CD14-positive monocyte (primary cell): ENCODE measurements at regions not wholly inside any gene's neighbourhood (a gene's known extent, or its start where the extent isn't known, plus 50 kb on each side); places are given as distances from the start of the nearest gene placed in this dataset.

ENCODE experiments used
- DNase-seq, 3 donors: peaks; one replicate each; pipeline ENCODE4 v3.0.0-alpha.2; 2011 to 2022
- H2AFZ ChIP-seq: 2 replicates; pipeline ENCODE4 v1.6.0; 2012; ENCODE audit warnings: mild to moderate bottlenecking, low read depth, low read length, inconsistent platforms; ENCODE audit not compliant: insufficient read depth, poor library complexity, severe bottlenecking
- H3K27ac ChIP-seq, 2 donors: 1 replicate in 1 of 2; 2 replicates in 1 of 2; pipeline ENCODE4 v1.5.1; 2012 to 2013; ENCODE audit warnings: low read length in 2 of 2, control low read depth in 1 of 2, inconsistent platforms in 1 of 2, low read depth in 1 of 2, mild to moderate bottlenecking in 1 of 2
- H3K27me3 ChIP-seq, 2 donors: one replicate each; pipeline versions ENCODE4 v1.6.0 to v1.6.1; 2011 to 2013; ENCODE audit warnings: low read length in 2 of 2; ENCODE audit not compliant: control insufficient read depth in 2 of 2, insufficient read depth in 2 of 2
- H3K36me3 ChIP-seq, 2 donors: replicated peaks in 1 of 2; 1 replicate in 1 of 2; 2 replicates in 1 of 2; pipeline versions ENCODE4 v1.5.1 to v1.6.1; 2012 to 2013; ENCODE audit warnings: low read length in 2 of 2, control low read depth in 1 of 2, inconsistent platforms in 1 of 2, mild to moderate bottlenecking in 1 of 2; ENCODE audit not compliant: insufficient read depth in 2 of 2, control insufficient read depth in 1 of 2
- H3K4me1 ChIP-seq, 2 donors: 1 replicate in 1 of 2; 2 replicates in 1 of 2; pipeline versions ENCODE4 v1.5.1 to v1.6.1; 2012 to 2013; ENCODE audit warnings: low read length in 2 of 2, control low read depth in 1 of 2, inconsistent platforms in 1 of 2, mild to moderate bottlenecking in 1 of 2, moderate library complexity in 1 of 2; ENCODE audit not compliant: insufficient read depth in 2 of 2, control insufficient read depth in 1 of 2
- H3K4me2 ChIP-seq: replicated peaks from 2 replicates; pipeline ENCODE3; 2012; ENCODE audit warnings: low read length, moderate library complexity, mild to moderate bottlenecking; ENCODE audit not compliant: poor library complexity, severe bottlenecking; ENCODE audit errors: extremely low read depth
- H3K4me3 ChIP-seq, 3 experiments: fragments of 200-600 bp in 1 of 3; sonication (generic) in 1 of 3; replicated peaks in 1 of 3; 1 replicate in 2 of 3; 2 replicates in 1 of 3; pipeline ENCODE4 v1.5.1; 2011 to 2013; ENCODE audit warnings: low read length in 3 of 3, mild to moderate bottlenecking in 3 of 3, control low read depth in 2 of 3, low read depth in 2 of 3, inconsistent platforms in 1 of 3, moderate library complexity in 1 of 3
- H3K79me2 ChIP-seq: 2 replicates; pipeline ENCODE4 v1.6.0; 2012; ENCODE audit warnings: mild to moderate bottlenecking, control low read depth, inconsistent platforms, low read length, moderate library complexity; ENCODE audit not compliant: insufficient read depth
- H3K9ac ChIP-seq: 2 replicates; pipeline ENCODE4 v1.6.0; 2017; ENCODE audit warnings: low read length, mild to moderate bottlenecking; ENCODE audit not compliant: insufficient read depth, poor library complexity, severe bottlenecking
- H3K9me3 ChIP-seq, 2 donors: replicated peaks in 1 of 2; 1 replicate in 1 of 2; 2 replicates in 1 of 2; pipeline versions ENCODE4 v1.5.1 to v1.6.1; 2012 to 2013; ENCODE audit warnings: low read length in 2 of 2, control low read depth in 1 of 2; ENCODE audit not compliant: control insufficient read depth in 1 of 2, insufficient read depth in 1 of 2
- H4K20me1 ChIP-seq: 2 replicates; pipeline ENCODE4 v1.6.0; 2012; ENCODE audit warnings: mild to moderate bottlenecking, low read length, control low read depth, moderate library complexity; ENCODE audit not compliant: insufficient read depth
- H3K27ac Mint-ChIP-seq, 7 donors: one replicate each; pipeline ENCODE4 v1.8.0; 2020; ENCODE audit warnings: mild to moderate bottlenecking in 7 of 7, mixed read lengths in 7 of 7, moderate library complexity in 6 of 7, inconsistent platforms in 2 of 7
- H3K27me3 Mint-ChIP-seq, 3 donors: one replicate each; pipeline ENCODE4 v1.8.0; 2021 to 2022; ENCODE audit warnings: low read depth in 3 of 3, mild to moderate bottlenecking in 3 of 3, mixed read lengths in 3 of 3, moderate library complexity in 3 of 3, inconsistent platforms in 1 of 3
- H3K36me3 Mint-ChIP-seq, 2 donors: one replicate each; pipeline ENCODE4 v1.8.0; 2020; ENCODE audit warnings: mixed read lengths in 2 of 2, inconsistent platforms in 1 of 2, mild to moderate bottlenecking in 1 of 2
- H3K4me1 Mint-ChIP-seq: one replicate; pipeline ENCODE4 v1.8.0; 2020; ENCODE audit warnings: mild to moderate bottlenecking, mixed read lengths
- H3K4me3 Mint-ChIP-seq, 2 donors: one replicate each; pipeline ENCODE4 v1.8.0; 2020; ENCODE audit warnings: mild to moderate bottlenecking in 2 of 2, mixed read lengths in 2 of 2, moderate library complexity in 1 of 2
- H3K9me3 Mint-ChIP-seq, 7 donors: one replicate each; pipeline ENCODE4 v1.8.0; 2020 to 2022; ENCODE audit warnings: mixed read lengths in 7 of 7, mild to moderate bottlenecking in 6 of 7, moderate library complexity in 6 of 7, inconsistent platforms in 2 of 7
- CTCF ChIP-seq: fragments of 200-600 bp; IDR thresholded peaks from one replicate; pipeline ENCODE4 v1.8.0; 2022; ENCODE audit warnings: antibody characterized with exemption, mild to moderate bottlenecking
- WGBS: methylation state at CpG from one replicate; pipeline ENCODE4 v1.1.5; 2013; ENCODE audit warnings: missing lambda C conversion rate; ENCODE audit not compliant: insufficient coverage; 5-methylcytosine and 5-hydroxymethylcytosine counted together
- intact Hi-C, 2 donors: fragments of 100-400 bp; cut with micrococcal nuclease; formaldehyde crosslinking; loops; one replicate each; pipeline versions ENCODE4 v1.15.0 to v1.15.1; 2023

- Histone ChIP-seq H3K79me2 (no peaks in the 10 kb centered on the region), H4K20me1 (no peaks in the 10 kb centered on the region), H3K9me3 (peaks cover 0 to 7% of the 10 kb centered on the region in 2 donors), H3K4me2 (no peak overlapping the region), H3K4me1 (no peaks in the 10 kb centered on the region), H3K27ac (no peak overlapping the region), H3K4me3 (no peak overlapping the region), H3K36me3 (no peaks in the 10 kb centered on the region), H3K9ac (no peak overlapping the region), H3K27me3 (no peaks in the 10 kb centered on the region), H2AFZ (no peak overlapping the region)
- Mint-ChIP-seq H3K27ac (no peak overlapping the region), H3K4me1 (peaks cover 4% of the 10 kb centered on the region), H3K4me3 (no peak overlapping the region), H3K36me3 (no peaks in the 10 kb centered on the region), H3K27me3 (peaks cover 0 to 1% (median 0%) of the 10 kb centered on the region in 3 donors), H3K9me3 (peaks cover 0 to 9% (median 4%) of the 10 kb centered on the region in 7 donors)
- DNase-seq, result no peak
- intact Hi-C loops, result no loop called here
- TF ChIP-seq CTCF, result no peak
Measured at GRCh38 chr10:64054392-64054791, 533.2 kb downstream of the REEP3 start.

- H3K9ac ChIP-seq, result no peak overlapping the region
- no peaks in the 10 kb centered on the region for H4K20me1 ChIP-seq
- H3K79me2 ChIP-seq, result no peaks in the 10 kb centered on the region
- no peak overlapping the region for H3K4me2 ChIP-seq
- H3K27ac ChIP-seq, result no peak overlapping the region
- Mint-ChIP-seq H3K27me3 (peaks cover 0 to 3% (median 0%) of the 10 kb centered on the region in 3 donors), H3K4me3 (no peak overlapping the region), H3K4me1 (no peaks in the 10 kb centered on the region), H3K9me3 (no peaks in the 10 kb centered on the region), H3K27ac (no peak overlapping the region), H3K36me3 (no peaks in the 10 kb centered on the region)
- H3K36me3 ChIP-seq, result no peaks in the 10 kb centered on the region
- no peak for DNase-seq
- intact Hi-C loops, result no loop called here
- no peaks in the 10 kb centered on the region for H3K27me3 ChIP-seq
- no peaks in the 10 kb centered on the region for H3K9me3 ChIP-seq
- TF ChIP-seq CTCF, result no peak
- no peaks in the 10 kb centered on the region for H3K4me1 ChIP-seq
- H2AFZ ChIP-seq, result no peak overlapping the region
- WGBS, result no CpG with 5 or more reads among the region's 1 CpG
- no peak overlapping the region for H3K4me3 ChIP-seq
Measured at GRCh38 chr10:64059884-64060283, 538.7 kb downstream of the REEP3 start.
